C4-2B (cell line): ENCODE measurements at regions not wholly inside any gene's neighbourhood (a gene's known extent, or its start where the extent isn't known, plus 50 kb on each side); places are given as distances from the start of the nearest gene placed in this dataset.

ENCODE experiments used
- ZFX ChIP-seq: fragments of 450-650 bp; IDR thresholded peaks from 2 replicates; pipeline ENCODE4 v1.6.1; 2017
- TF ChIP-seq, protein P1 (sequence below): fragments of 450-650 bp; conservative IDR thresholded peaks from 2 replicates; pipeline ENCODE4 v1.5.1; 2017; ENCODE audit warnings: mild to moderate bottlenecking

- TF ChIP-seq, protein P1, sequence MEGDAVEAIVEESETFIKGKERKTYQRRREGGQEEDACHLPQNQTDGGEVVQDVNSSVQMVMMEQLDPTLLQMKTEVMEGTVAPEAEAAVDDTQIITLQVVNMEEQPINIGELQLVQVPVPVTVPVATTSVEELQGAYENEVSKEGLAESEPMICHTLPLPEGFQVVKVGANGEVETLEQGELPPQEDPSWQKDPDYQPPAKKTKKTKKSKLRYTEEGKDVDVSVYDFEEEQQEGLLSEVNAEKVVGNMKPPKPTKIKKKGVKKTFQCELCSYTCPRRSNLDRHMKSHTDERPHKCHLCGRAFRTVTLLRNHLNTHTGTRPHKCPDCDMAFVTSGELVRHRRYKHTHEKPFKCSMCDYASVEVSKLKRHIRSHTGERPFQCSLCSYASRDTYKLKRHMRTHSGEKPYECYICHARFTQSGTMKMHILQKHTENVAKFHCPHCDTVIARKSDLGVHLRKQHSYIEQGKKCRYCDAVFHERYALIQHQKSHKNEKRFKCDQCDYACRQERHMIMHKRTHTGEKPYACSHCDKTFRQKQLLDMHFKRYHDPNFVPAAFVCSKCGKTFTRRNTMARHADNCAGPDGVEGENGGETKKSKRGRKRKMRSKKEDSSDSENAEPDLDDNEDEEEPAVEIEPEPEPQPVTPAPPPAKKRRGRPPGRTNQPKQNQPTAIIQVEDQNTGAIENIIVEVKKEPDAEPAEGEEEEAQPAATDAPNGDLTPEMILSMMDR, result no peak
- TF ChIP-seq ZFX, result no peak
Observed at GRCh38 chr22:48333816-48334735, 1493.6 kb downstream of the BRD1 start.
